ENCODE measurements at regions not wholly inside any gene's neighbourhood (a gene's known extent, or its start where the extent isn't known, plus 50 kb on each side); places are given as distances from the start of the nearest gene placed in this dataset.

DNA sequence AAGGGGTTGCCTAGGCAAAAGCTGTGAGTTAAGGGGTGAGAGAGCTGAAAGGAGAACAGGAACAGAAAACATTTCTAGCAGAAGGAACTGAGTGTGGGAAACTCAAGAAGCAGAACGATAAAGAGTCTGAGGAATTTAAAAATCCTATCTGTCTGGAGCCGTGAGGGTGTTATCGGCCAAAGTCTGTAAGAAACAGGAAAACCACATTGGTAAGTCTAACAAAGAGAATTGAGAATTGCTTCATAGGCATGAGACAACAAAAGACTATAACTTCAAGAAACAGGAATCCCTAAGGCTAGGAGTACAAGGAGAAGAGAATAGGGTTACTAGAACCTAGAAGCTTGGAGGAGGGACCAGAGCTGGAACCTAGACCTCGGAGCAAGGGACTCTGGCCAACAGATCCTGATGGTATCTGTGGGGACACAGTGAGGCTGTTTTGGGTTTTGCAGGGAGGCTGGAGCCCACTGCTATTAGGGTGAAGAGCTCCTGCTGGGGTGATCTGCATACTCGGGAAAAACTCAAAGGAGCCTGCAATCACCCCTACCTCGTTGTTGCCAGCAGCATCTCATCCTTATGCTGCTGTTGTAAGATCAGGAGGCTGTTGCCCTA is 175.6 kb downstream of the FBXO8 start:
- no peaks in the 10 kb centered on the region for H3K4me1 ChIP-seq (ENCODE audit: control insufficient read depth, insufficient read depth, low read length)
- H3K9me3 ChIP-seq (replicated peaks; ENCODE audit: control insufficient read depth, low read depth, low read length): no peaks in the 10 kb centered on the region
- H3K4me3 ChIP-seq (ENCODE audit: low read length): no peak overlapping the region
- no peaks in the 10 kb centered on the region for H3K36me3 ChIP-seq (ENCODE audit: control insufficient read depth, insufficient read depth, low read length)
- WGBS (ENCODE audit: insufficient coverage): 74% methylated on average over 3 of the region's 6 CpGs
- H3K27ac ChIP-seq (ENCODE audit: low read length): no peak overlapping the region
- H3K27me3 ChIP-seq (ENCODE audit: control insufficient read depth, insufficient read depth, low read length): peaks cover 2% of the 10 kb centered on the region
- DNase-seq: no peak

DNA sequence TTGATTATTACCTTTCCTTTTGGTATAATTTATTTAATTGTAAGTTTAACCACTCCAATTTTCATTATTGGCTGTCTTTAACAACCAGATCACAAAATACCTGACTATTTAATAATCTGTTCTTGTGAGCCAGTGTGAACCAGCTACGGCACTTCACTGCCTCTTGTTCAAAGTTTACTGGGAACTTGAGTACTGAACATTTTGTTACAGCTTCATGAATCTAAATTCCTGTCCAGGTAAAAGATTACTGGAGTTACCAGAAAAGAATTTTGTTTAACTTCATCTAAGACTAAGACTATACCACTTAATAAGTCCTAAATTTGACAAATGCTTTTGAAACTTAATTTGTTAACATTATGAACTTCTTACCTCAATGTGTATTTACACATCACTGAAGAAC is 178.3 kb downstream of the FBXO8 start:
- Histone ChIP-seq H3K9me3 (replicated peaks; ENCODE audit: control insufficient read depth, low read depth, low read length) (no peaks in the 10 kb centered on the region), H3K27me3 (ENCODE audit: control insufficient read depth, insufficient read depth, low read length) (peaks cover 2% of the 10 kb centered on the region), H3K4me3 (ENCODE audit: low read length) (no peak overlapping the region), H3K36me3 (ENCODE audit: control insufficient read depth, insufficient read depth, low read length) (no peaks in the 10 kb centered on the region), H3K27ac (ENCODE audit: low read length) (no peak overlapping the region), H3K4me1 (ENCODE audit: control insufficient read depth, insufficient read depth, low read length) (no peaks in the 10 kb centered on the region)
- DNase-seq: no peak
- 80% methylated on average over 1 of the region's 1 CpG for WGBS (ENCODE audit: insufficient coverage)

DNA sequence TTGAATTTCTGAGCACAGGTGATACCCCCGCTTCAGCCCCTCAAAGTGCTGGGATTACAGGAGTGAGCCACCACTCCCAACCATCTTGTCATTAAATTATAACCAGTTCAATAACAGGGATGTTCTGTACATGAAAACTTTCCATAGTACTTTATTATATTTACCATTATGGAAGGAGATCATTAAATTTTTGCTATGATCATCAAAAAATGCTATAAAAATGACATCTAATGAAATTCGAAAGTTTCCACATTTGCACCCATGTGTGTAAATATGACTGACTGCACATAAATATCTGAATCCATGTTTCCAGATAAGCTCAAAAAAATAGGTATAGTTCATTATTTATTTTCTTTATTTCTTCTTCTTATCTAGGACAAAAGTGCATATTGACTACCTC is 182.6 kb downstream of the FBXO8 start:
- H3K27me3 ChIP-seq (ENCODE audit: control insufficient read depth, insufficient read depth, low read length): no peaks in the 10 kb centered on the region
- WGBS (ENCODE audit: insufficient coverage): no CpG with 5 or more reads among the region's 2 CpGs
- H3K4me1 ChIP-seq (ENCODE audit: control insufficient read depth, insufficient read depth, low read length): no peaks in the 10 kb centered on the region
- no peaks in the 10 kb centered on the region for H3K36me3 ChIP-seq (ENCODE audit: control insufficient read depth, insufficient read depth, low read length)
- no peaks in the 10 kb centered on the region for H3K9me3 ChIP-seq (replicated peaks; ENCODE audit: control insufficient read depth, low read depth, low read length)
- H3K4me3 ChIP-seq (ENCODE audit: low read length): no peak overlapping the region
- DNase-seq: no peak
- no peak overlapping the region for H3K27ac ChIP-seq (ENCODE audit: low read length)

DNA sequence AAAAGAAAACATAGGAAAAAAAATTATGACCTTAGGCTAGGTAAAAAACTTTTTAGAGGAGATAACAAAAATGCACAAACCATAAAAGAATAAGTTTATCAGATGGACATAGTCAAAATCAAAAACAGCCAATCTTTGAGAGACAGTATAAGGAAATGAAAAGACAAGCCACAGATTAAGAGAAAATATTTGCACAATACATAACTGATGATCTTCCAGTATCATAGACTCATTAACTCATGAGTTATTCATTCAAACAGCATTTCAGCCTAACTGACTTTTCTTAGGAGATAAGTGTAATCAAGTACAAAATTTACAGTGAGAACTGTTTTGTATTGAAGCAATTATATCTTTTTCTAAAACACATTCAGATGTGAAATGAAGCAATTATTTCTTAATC is 183.8 kb downstream of the FBXO8 start:
- Histone ChIP-seq H3K27me3 (ENCODE audit: control insufficient read depth, insufficient read depth, low read length) (no peaks in the 10 kb centered on the region), H3K4me3 (ENCODE audit: low read length) (no peak overlapping the region), H3K36me3 (ENCODE audit: control insufficient read depth, insufficient read depth, low read length) (no peaks in the 10 kb centered on the region), H3K9me3 (replicated peaks; ENCODE audit: control insufficient read depth, low read depth, low read length) (no peaks in the 10 kb centered on the region), H3K27ac (ENCODE audit: low read length) (no peak overlapping the region), H3K4me1 (ENCODE audit: control insufficient read depth, insufficient read depth, low read length) (no peaks in the 10 kb centered on the region)
- DNase-seq: no peak

DNA sequence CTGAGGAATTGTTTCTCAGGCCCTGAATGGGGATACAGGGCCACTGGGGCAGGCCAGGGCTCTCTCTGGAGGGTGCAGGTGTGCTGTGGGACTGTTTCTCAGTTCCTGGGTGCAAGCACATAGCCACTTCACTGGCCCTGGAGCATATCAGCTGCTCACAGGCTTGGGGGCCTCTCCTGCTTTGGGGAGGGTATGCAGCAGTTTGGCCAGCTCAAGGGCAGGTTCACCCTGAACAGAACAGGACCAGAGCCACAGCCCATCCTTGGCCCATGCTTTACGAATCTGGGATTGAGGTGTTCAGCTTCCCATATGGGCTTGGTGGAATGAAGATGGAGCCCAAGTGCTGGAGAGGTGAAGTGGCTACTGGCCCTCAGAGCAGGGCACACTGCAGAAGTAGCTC is 186.5 kb downstream of the FBXO8 start:
- Histone ChIP-seq H3K27me3 (ENCODE audit: control insufficient read depth, insufficient read depth, low read length) (no peaks in the 10 kb centered on the region), H3K4me1 (ENCODE audit: control insufficient read depth, insufficient read depth, low read length) (no peaks in the 10 kb centered on the region)
- 83% methylated on average over 1 of the region's 1 CpG for WGBS (ENCODE audit: insufficient coverage)

DNA sequence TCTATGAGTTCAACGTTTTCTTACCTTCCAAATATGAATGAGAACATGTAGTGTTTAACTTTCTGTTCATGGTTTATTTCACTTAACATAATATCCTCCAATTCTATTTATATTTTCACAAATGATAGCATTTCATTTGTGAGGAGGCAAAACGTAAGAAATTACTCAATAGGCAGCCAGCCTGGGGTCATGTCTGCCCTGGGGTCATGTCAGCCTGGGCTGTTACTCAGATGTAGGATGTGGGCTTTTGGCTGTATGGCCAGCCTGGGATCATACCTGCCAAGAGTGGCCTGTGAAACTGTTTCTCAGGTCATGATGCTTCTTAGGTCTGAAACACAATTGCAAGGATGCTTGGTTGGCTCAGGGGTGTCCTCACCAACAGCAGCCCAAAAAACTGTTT is 187.0 kb downstream of the FBXO8 start:
- Histone ChIP-seq H3K4me3 (ENCODE audit: low read length) (no peak overlapping the region), H3K27ac (ENCODE audit: low read length) (no peak overlapping the region), H3K27me3 (ENCODE audit: control insufficient read depth, insufficient read depth, low read length) (no peaks in the 10 kb centered on the region), H3K4me1 (ENCODE audit: control insufficient read depth, insufficient read depth, low read length) (no peaks in the 10 kb centered on the region), H3K36me3 (ENCODE audit: control insufficient read depth, insufficient read depth, low read length) (no peaks in the 10 kb centered on the region), H3K9me3 (replicated peaks; ENCODE audit: control insufficient read depth, low read depth, low read length) (no peaks in the 10 kb centered on the region)
- DNase-seq: no peak
- 57% methylated on average over 1 of the region's 2 CpGs for WGBS (ENCODE audit: insufficient coverage)

More for the DNA sequence above, 186.5 kb downstream of the FBXO8 start:
- H3K27ac ChIP-seq (ENCODE audit: low read length): no peak overlapping the region
- no peaks in the 10 kb centered on the region for H3K36me3 ChIP-seq (ENCODE audit: control insufficient read depth, insufficient read depth, low read length)
- no peak for DNase-seq
- no peak overlapping the region for H3K4me3 ChIP-seq (ENCODE audit: low read length)
- no peaks in the 10 kb centered on the region for H3K9me3 ChIP-seq (replicated peaks; ENCODE audit: control insufficient read depth, low read depth, low read length)

DNA sequence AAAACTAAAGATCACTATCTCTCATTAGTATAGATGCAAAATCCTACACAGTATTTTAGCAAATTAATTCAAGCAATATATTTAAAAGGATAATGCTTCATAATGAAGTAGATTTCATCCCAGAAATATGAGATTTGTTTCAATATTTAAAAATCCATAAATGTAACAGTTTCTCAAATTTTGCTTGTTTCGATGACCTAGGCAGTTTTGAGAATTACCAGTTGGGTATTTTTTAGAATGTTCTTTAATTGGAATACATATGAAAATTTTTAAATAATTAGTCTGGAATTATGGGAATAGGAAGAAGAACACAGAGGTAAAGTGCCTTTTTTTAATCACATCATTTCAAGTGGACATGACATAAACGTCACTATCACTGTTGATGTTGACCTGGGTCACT is 192.3 kb downstream of the FBXO8 start:
- H3K9me3 ChIP-seq (replicated peaks; ENCODE audit: control insufficient read depth, low read depth, low read length): no peaks in the 10 kb centered on the region
- H3K27me3 ChIP-seq (ENCODE audit: control insufficient read depth, insufficient read depth, low read length): no peaks in the 10 kb centered on the region
- H3K36me3 ChIP-seq (ENCODE audit: control insufficient read depth, insufficient read depth, low read length): no peaks in the 10 kb centered on the region
- no peak overlapping the region for H3K27ac ChIP-seq (ENCODE audit: low read length)
- H3K4me3 ChIP-seq (ENCODE audit: low read length): no peak overlapping the region
- H3K4me1 ChIP-seq (ENCODE audit: control insufficient read depth, insufficient read depth, low read length): no peaks in the 10 kb centered on the region
- WGBS (ENCODE audit: insufficient coverage): no CpG with 5 or more reads among the region's 2 CpGs
- no peak for DNase-seq

DNA sequence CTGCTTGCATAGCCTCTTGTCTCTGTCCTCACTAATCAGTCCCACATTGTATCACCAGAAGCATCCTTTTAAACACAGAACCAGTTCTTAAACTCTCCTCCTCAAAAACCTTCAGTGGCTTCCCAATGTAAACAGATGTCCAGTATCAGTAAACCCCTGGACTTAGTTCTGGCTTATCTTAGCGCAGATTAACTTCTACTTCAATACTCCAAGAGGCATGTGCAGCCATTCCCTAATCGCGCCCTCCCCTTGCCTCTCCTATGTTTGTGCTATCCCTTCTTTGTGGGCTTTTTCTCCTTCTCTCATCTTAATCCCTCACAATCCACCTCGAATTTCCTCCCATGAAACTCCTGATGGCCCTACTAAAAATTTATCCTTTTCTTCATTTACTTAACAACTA is 193.8 kb downstream of the FBXO8 start:
- Histone ChIP-seq H3K9me3 (replicated peaks; ENCODE audit: control insufficient read depth, low read depth, low read length) (no peaks in the 10 kb centered on the region), H3K4me1 (ENCODE audit: control insufficient read depth, insufficient read depth, low read length) (no peaks in the 10 kb centered on the region), H3K27ac (ENCODE audit: low read length) (no peak overlapping the region), H3K4me3 (ENCODE audit: low read length) (no peak overlapping the region), H3K36me3 (ENCODE audit: control insufficient read depth, insufficient read depth, low read length) (no peaks in the 10 kb centered on the region), H3K27me3 (ENCODE audit: control insufficient read depth, insufficient read depth, low read length) (no peaks in the 10 kb centered on the region)
- DNase-seq: no peak
- 78% methylated on average over 3 of the region's 4 CpGs for WGBS (ENCODE audit: insufficient coverage)

DNA sequence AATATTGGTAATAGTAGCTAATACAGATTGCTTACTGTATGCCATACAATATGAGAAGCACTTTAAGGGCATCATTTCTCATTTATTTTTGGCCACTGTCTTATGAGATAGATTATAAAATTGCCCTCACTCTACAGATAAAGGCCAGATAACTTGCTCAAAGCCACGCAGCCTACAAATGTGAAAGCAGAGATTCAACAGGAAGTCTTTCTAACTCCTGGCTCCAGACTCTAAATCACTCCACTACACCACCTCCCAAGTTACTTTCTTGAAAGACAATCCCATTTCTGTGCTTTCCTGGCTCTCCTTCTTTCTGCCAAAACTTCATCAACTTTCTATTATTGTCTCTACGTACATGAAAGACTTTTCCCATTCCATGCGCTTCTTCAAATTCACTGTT is 194.7 kb downstream of the FBXO8 start:
- whole genome bisulfite sequencing (ENCODE audit: insufficient coverage): 0% methylated on average over 1 of the region's 3 CpGs
- Histone ChIP-seq H3K27me3 (ENCODE audit: control insufficient read depth, insufficient read depth, low read length) (no peaks in the 10 kb centered on the region), H3K4me1 (ENCODE audit: control insufficient read depth, insufficient read depth, low read length) (no peaks in the 10 kb centered on the region), H3K27ac (ENCODE audit: low read length) (no peak overlapping the region), H3K9me3 (replicated peaks; ENCODE audit: control insufficient read depth, low read depth, low read length) (no peaks in the 10 kb centered on the region), H3K4me3 (ENCODE audit: low read length) (no peak overlapping the region), H3K36me3 (ENCODE audit: control insufficient read depth, insufficient read depth, low read length) (no peaks in the 10 kb centered on the region)
- DNase-seq: no peak

DNA sequence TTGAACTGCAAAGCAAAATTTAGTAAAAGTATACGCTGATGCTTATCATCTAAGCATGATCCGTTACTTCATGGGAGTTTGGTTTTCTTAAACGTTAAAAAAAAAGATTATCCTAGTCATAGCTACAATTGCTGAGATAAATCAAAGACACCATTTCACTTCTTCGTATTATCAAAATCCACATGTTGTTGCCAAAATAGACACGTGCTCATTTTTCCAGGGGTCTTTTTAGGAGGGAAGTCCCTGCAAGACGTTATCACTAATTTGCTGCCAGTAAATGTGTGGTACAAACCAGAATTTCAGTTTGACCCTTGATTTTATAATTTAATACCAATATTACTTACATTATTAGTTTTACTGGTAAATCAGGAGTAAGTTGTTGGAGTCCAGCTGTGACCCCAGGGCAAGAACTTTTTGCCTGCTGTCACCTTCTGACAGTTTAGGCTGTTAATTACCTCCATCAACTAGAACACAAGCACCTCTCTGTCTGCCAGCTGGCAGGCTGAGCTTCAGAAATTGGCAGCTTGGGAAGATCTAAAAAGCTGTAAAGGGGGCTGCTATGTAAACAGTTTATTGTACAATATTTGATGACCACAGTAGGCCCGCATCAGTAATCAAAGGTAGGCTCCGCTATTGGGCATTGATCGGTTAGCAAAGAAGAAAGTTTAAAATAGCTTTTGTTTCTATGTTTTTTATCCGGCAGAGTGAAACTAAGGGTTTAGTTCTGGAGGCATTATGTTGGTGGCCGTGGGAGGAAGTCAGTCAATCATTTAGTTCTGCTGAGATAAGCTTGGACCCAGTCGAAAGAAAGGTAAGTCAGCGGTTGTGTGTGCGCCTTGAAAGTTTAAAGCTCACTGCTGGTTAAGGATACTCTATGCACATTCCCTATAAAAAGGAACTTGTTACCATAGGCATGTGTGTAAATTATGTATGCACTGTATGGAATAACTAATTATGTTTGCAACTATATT is 196.4 kb downstream of the FBXO8 start:
- 7% methylated on average over 5 of the region's 14 CpGs for WGBS (ENCODE audit: insufficient coverage)
- Histone ChIP-seq H3K4me1 (ENCODE audit: control insufficient read depth, insufficient read depth, low read length) (no peaks in the 10 kb centered on the region), H3K4me3 (ENCODE audit: low read length) (no peak overlapping the region), H3K36me3 (ENCODE audit: control insufficient read depth, insufficient read depth, low read length) (no peaks in the 10 kb centered on the region), H3K9me3 (replicated peaks; ENCODE audit: control insufficient read depth, low read depth, low read length) (no peaks in the 10 kb centered on the region), H3K27ac (ENCODE audit: low read length) (no peak overlapping the region), H3K27me3 (ENCODE audit: control insufficient read depth, insufficient read depth, low read length) (no peaks in the 10 kb centered on the region)
- no peak for DNase-seq

All from muscle of leg (tissue), 3 donors.